ENCODE measurements at regions not wholly inside any gene's neighbourhood (a gene's known extent, or its start where the extent isn't known, plus 50 kb on each side); places are given as distances from the start of the nearest gene placed in this dataset.

DNA sequence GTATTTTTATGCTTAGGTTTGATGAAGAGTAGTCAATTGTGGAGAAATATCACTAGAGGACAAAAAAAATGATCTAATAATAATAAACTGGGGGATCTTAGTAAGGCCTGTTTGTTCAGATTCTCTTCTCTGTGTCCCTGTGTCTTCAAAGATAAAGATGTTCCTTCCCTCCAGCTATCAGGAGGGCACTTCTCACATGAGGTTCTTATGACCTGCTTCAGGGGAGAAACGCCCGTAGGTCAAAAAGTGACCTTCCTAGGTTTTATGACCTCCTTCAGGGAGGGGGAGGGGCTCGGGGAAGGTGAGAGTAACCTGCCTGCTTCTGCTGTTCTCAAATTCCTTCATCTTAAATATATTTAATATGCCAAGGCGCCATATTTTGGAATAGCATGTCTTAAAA lies 89.2 kb upstream of the JADE1 start:
- TF ChIP-seq, protein P1, sequence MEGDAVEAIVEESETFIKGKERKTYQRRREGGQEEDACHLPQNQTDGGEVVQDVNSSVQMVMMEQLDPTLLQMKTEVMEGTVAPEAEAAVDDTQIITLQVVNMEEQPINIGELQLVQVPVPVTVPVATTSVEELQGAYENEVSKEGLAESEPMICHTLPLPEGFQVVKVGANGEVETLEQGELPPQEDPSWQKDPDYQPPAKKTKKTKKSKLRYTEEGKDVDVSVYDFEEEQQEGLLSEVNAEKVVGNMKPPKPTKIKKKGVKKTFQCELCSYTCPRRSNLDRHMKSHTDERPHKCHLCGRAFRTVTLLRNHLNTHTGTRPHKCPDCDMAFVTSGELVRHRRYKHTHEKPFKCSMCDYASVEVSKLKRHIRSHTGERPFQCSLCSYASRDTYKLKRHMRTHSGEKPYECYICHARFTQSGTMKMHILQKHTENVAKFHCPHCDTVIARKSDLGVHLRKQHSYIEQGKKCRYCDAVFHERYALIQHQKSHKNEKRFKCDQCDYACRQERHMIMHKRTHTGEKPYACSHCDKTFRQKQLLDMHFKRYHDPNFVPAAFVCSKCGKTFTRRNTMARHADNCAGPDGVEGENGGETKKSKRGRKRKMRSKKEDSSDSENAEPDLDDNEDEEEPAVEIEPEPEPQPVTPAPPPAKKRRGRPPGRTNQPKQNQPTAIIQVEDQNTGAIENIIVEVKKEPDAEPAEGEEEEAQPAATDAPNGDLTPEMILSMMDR (conservative IDR thresholded peaks at IDR 0.05; ENCODE audit: low read depth, low read length), result no peak
- TF ChIP-seq POLR2A (IDR thresholded peaks at IDR 0.05; ENCODE audit: low read depth, low read length) (no peak), RCOR1 (IDR thresholded peaks at IDR 0.05; ENCODE audit: insufficient replicate concordance, low read length) (no peak), MAZ (IDR thresholded peaks at IDR 0.05; ENCODE audit: borderline replicate concordance, low read depth, low read length) (no peak), RAD21 (IDR thresholded peaks at IDR 0.05; ENCODE audit: low read length) (no peak), MXI1 (IDR thresholded peaks at IDR 0.05; ENCODE audit: borderline replicate concordance, low read depth, low read length) (no peak), MAFK (IDR thresholded peaks at IDR 0.05; ENCODE audit: low read depth, low read length) (no peak), SMC3 (IDR thresholded peaks at IDR 0.05; ENCODE audit: low read depth, low read length) (no peak), USF2 (IDR thresholded peaks at IDR 0.05; ENCODE audit: low read depth, low read length) (no peak), NFE2L2 (IDR thresholded peaks at IDR 0.05; ENCODE audit: low read depth, low read length) (no peak), RFX5 (IDR thresholded peaks at IDR 0.05; ENCODE audit: low read depth, low read length) (no peak)
- TF ChIP-seq, protein P2, sequence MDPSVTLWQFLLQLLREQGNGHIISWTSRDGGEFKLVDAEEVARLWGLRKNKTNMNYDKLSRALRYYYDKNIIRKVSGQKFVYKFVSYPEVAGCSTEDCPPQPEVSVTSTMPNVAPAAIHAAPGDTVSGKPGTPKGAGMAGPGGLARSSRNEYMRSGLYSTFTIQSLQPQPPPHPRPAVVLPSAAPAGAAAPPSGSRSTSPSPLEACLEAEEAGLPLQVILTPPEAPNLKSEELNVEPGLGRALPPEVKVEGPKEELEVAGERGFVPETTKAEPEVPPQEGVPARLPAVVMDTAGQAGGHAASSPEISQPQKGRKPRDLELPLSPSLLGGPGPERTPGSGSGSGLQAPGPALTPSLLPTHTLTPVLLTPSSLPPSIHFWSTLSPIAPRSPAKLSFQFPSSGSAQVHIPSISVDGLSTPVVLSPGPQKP (IDR thresholded peaks at IDR 0.05; ENCODE audit: borderline replicate concordance, low read depth, low read length), result no peak

Data from IMR-90 (cell line).